SK-N-SH (cell line): ENCODE measurements at regions not wholly inside any gene's neighbourhood (a gene's known extent, or its start where the extent isn't known, plus 50 kb on each side); places are given as distances from the start of the nearest gene placed in this dataset.

Experiments used
- FOSL2 ChIP-seq: IDR thresholded peaks from 2 replicates; pipeline ENCODE4 v1.4.0; 2012; ENCODE audit warnings: low read depth, mild to moderate bottlenecking, moderate library complexity, borderline replicate concordance
- FOXM1 ChIP-seq: IDR thresholded peaks from 2 replicates; pipeline ENCODE4 v1.4.0; 2012; ENCODE audit warnings: low read depth, mild to moderate bottlenecking
- MAX ChIP-seq: IDR thresholded peaks from 2 replicates; pipeline ENCODE4 v1.4.0; 2012; ENCODE audit warnings: low read depth
- NRF1 ChIP-seq: IDR thresholded peaks from 2 replicates; pipeline ENCODE4 v1.6.1; 2012; ENCODE audit warnings: low read depth, mild to moderate bottlenecking, low read length
- POLR2AphosphoS5 ChIP-seq: IDR thresholded peaks from 2 replicates; pipeline ENCODE4 v1.6.1; 2012; ENCODE audit warnings: low read depth, low read length
- USF1 ChIP-seq: IDR thresholded peaks from 2 replicates; pipeline ENCODE4 v1.4.0; 2012; ENCODE audit warnings: low read depth, borderline replicate concordance
- TF ChIP-seq, protein P1 (sequence below): fragments of 200-600 bp; sonication (generic); IDR thresholded peaks from 2 replicates; pipeline ENCODE4 v1.6.1; 2017; ENCODE audit warnings: antibody characterized with exemption, mild to moderate bottlenecking, moderate library complexity
- TF ChIP-seq, protein P2 (sequence below): IDR thresholded peaks from 2 replicates; pipeline ENCODE4 v1.6.1; 2012; ENCODE audit warnings: mild to moderate bottlenecking, low read depth, low read length, moderate library complexity

DNA sequence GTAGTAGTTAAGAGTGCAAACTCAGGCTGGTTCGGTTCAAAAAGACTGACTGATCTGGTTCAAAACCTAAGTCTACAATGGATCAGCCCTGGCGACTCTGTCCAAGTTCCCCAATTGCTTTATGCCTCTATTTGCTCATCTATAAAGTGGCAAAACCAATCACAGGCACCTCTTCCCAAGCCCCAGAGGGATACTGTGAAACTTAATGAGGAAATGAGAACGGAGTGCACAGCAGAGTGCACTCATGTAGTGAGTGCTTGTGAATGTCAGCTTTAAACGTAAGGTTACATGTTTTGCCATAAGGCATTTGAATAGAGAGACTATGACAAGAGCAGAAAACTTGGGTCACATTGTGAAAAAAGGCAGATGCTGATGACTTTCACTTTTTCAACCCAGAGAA lies 199.7 kb upstream of the KLF3 start:
- TF ChIP-seq NRF1 (no peak), MAX (no peak), USF1 (no peak), FOXM1 (no peak), FOSL2 (no peak), POLR2AphosphoS5 (no peak)
- TF ChIP-seq, protein P1, sequence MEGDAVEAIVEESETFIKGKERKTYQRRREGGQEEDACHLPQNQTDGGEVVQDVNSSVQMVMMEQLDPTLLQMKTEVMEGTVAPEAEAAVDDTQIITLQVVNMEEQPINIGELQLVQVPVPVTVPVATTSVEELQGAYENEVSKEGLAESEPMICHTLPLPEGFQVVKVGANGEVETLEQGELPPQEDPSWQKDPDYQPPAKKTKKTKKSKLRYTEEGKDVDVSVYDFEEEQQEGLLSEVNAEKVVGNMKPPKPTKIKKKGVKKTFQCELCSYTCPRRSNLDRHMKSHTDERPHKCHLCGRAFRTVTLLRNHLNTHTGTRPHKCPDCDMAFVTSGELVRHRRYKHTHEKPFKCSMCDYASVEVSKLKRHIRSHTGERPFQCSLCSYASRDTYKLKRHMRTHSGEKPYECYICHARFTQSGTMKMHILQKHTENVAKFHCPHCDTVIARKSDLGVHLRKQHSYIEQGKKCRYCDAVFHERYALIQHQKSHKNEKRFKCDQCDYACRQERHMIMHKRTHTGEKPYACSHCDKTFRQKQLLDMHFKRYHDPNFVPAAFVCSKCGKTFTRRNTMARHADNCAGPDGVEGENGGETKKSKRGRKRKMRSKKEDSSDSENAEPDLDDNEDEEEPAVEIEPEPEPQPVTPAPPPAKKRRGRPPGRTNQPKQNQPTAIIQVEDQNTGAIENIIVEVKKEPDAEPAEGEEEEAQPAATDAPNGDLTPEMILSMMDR = no peak
- TF ChIP-seq, protein P2, sequence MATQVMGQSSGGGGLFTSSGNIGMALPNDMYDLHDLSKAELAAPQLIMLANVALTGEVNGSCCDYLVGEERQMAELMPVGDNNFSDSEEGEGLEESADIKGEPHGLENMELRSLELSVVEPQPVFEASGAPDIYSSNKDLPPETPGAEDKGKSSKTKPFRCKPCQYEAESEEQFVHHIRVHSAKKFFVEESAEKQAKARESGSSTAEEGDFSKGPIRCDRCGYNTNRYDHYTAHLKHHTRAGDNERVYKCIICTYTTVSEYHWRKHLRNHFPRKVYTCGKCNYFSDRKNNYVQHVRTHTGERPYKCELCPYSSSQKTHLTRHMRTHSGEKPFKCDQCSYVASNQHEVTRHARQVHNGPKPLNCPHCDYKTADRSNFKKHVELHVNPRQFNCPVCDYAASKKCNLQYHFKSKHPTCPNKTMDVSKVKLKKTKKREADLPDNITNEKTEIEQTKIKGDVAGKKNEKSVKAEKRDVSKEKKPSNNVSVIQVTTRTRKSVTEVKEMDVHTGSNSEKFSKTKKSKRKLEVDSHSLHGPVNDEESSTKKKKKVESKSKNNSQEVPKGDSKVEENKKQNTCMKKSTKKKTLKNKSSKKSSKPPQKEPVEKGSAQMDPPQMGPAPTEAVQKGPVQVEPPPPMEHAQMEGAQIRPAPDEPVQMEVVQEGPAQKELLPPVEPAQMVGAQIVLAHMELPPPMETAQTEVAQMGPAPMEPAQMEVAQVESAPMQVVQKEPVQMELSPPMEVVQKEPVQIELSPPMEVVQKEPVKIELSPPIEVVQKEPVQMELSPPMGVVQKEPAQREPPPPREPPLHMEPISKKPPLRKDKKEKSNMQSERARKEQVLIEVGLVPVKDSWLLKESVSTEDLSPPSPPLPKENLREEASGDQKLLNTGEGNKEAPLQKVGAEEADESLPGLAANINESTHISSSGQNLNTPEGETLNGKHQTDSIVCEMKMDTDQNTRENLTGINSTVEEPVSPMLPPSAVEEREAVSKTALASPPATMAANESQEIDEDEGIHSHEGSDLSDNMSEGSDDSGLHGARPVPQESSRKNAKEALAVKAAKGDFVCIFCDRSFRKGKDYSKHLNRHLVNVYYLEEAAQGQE = no peak
